ENCODE measurements at regions not wholly inside any gene's neighbourhood (a gene's known extent, or its start where the extent isn't known, plus 50 kb on each side); places are given as distances from the start of the nearest gene placed in this dataset.

DNA sequence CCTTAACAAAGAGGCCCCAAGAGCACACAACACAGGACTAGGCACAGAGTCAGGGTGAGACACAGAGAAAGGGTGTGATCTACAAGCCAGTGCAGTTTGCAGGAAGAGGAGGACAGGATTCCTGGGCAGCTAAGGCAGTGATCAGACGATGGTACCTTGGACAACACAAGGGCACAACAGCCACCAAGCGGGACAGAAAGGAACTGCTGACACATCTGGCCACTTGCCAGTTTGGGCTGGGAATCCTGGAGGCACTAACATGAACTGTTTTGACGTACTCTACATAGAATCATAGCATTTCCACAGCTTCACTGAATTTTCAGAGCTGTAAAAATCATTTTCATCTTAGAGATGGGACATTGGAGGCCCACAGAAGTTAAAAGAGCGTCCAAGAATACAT lies 221.5 kb upstream of the SLC35G4 start (continued):
- no peak for TF ChIP-seq ZNF776 (tag by site-specific recombination; IDR thresholded peaks at IDR 0.05; ENCODE audit: borderline replicate concordance)
- no peak for TF ChIP-seq SCRT2 (tag by site-specific recombination; IDR thresholded peaks at IDR 0.05)
- TF ChIP-seq, protein P1, sequence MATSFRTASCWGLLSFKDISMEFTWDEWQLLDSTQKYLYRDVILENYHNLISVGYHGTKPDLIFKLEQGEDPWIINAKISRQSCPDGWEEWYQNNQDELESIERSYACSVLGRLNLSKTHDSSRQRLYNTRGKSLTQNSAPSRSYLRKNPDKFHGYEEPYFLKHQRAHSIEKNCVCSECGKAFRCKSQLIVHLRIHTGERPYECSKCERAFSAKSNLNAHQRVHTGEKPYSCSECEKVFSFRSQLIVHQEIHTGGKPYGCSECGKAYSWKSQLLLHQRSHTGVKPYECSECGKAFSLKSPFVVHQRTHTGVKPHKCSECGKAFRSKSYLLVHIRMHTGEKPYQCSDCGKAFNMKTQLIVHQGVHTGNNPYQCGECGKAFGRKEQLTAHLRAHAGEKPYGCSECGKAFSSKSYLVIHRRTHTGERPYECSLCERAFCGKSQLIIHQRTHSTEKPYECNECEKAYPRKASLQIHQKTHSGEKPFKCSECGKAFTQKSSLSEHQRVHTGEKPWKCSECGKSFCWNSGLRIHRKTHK (tag by site-specific recombination; IDR thresholded peaks at IDR 0.05) = no peak
- TF ChIP-seq ZNF654 (tag by site-specific recombination; IDR thresholded peaks at IDR 0.05; ENCODE audit: low read depth) = peak; percentile 23
- no peak for TF ChIP-seq ZNF202 (tag by site-specific recombination; IDR thresholded peaks at IDR 0.05; ENCODE audit: borderline replicate concordance)
- no peak for TF ChIP-seq KLF8 (tag by site-specific recombination; IDR thresholded peaks at IDR 0.05)
- no peak for TF ChIP-seq ZNF302 (tag by site-specific recombination; IDR thresholded peaks at IDR 0.05; ENCODE audit: low read depth)
- TF ChIP-seq ZNF133 (tag by site-specific recombination; IDR thresholded peaks at IDR 0.05) = no peak
- TF ChIP-seq ZNF76 (tag by site-specific recombination; IDR thresholded peaks at IDR 0.05; ENCODE audit: borderline replicate concordance, low read depth) = no peak
- no peak for TF ChIP-seq ZSCAN23 (tag by site-specific recombination; IDR thresholded peaks at IDR 0.05)
- TF ChIP-seq ZNF768 (tag by site-specific recombination; IDR thresholded peaks at IDR 0.05) = no peak
- no peak for TF ChIP-seq ZNF324 (tag by site-specific recombination; IDR thresholded peaks at IDR 0.05)
- peak; percentile 51; the same call in 1 of the 2 replicates for TF ChIP-seq REST (tag by site-specific recombination; IDR thresholded peaks at IDR 0.05)

DNA sequence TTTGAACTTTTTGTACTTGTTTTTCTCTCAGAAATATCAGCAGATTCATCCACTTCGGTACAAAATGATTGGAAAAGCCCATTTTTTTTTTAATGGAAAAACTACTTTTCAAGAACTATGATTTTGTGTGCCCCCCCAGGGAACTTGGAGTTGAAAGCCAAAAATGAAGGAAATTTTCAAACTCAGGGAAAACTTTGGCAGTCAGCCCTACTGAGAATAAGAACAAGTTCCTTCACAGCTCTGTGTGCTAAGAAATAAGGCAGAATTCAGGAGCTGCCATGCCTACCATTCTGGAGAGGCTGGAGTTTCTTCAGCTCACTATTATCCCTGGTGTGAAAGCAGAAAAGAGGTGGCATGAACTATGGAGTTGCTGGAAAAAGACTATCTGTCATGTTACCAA lies 226.0 kb upstream of the SLC35G4 start:
- no peak overlapping the region for H3K27ac ChIP-seq (ENCODE audit: extremely low read depth, low read depth, low read length)
- POLR2A ChIA-PET = no interaction called here
- no peaks in the 10 kb centered on the region for H3K4me1 ChIP-seq (ENCODE audit: control insufficient read depth, insufficient read depth, low read length)
- TF ChIP-seq, protein P2, sequence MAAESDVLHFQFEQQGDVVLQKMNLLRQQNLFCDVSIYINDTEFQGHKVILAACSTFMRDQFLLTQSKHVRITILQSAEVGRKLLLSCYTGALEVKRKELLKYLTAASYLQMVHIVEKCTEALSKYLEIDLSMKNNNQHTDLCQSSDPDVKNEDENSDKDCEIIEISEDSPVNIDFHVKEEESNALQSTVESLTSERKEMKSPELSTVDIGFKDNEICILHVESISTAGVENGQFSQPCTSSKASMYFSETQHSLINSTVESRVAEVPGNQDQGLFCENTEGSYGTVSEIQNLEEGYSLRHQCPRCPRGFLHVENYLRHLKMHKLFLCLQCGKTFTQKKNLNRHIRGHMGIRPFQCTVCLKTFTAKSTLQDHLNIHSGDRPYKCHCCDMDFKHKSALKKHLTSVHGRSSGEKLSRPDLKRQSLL (tag by site-specific recombination; IDR thresholded peaks at IDR 0.05) = no peak
- TF ChIP-seq ZNF654 (tag by site-specific recombination; IDR thresholded peaks at IDR 0.05; ENCODE audit: low read depth) = no peak
- no peak for TF ChIP-seq OSR2 (tag by site-specific recombination; IDR thresholded peaks at IDR 0.05)
- no peak for TF ChIP-seq GLIS2 (tag by site-specific recombination; IDR thresholded peaks at IDR 0.05)
- no peak for TF ChIP-seq ZNF350 (tag by site-specific recombination; IDR thresholded peaks at IDR 0.05)
- TF ChIP-seq ZNF768 (tag by site-specific recombination; IDR thresholded peaks at IDR 0.05) = no peak
- no peak for TF ChIP-seq SETDB1 (IDR thresholded peaks at IDR 0.05; ENCODE audit: insufficient read length, low read length)
- no peak for TF ChIP-seq ZNF664 (tag by site-specific recombination; IDR thresholded peaks at IDR 0.05)
- TF ChIP-seq ZNF621 (tag by site-specific recombination; IDR thresholded peaks at IDR 0.05) = no peak
- no peak for TF ChIP-seq ZNF791 (tag by site-specific recombination; IDR thresholded peaks at IDR 0.05)
- no peaks in the 10 kb centered on the region for H3K36me3 ChIP-seq (ENCODE audit: control insufficient read depth in 2 of 2, insufficient read depth in 1 of 2, low read length in 2 of 2)
- no peak overlapping the region for H3K4me3 ChIP-seq (ENCODE audit: low read depth, low read length)
- CTCF ChIA-PET = interaction anchor here (0.7 kb wide), 1 partner anchor 164 kb away, joined by 4 read pairs; no protein-coding TSS in a partner anchor
- H3K9me3 ChIP-seq (ENCODE audit: control insufficient read depth, insufficient read depth, low read depth, low read length) = no peaks in the 10 kb centered on the region
